ENCODE measurements at regions not wholly inside any gene's neighbourhood (a gene's known extent, or its start where the extent isn't known, plus 50 kb on each side); places are given as distances from the start of the nearest gene placed in this dataset.
"Not testable (repeated sequence)": the region's sequence is repeated elsewhere in the genome, so short reads cannot be mapped to it uniquely, and the experiment has no call there.

GRCh38 chr4:8952109-8952508, 80.5 kb upstream of the HMX1 start:
- TF ChIP-seq CTCF (IDR thresholded peaks at IDR 0.05); EZH2 (IDR thresholded peaks at IDR 0.05; ENCODE audit: borderline replicate concordance, insufficient read depth, low read depth, low read length, poor library complexity, severe bottlenecking): not testable (repeated sequence)

Data from B cell (primary cell).